BJ (cell line): ENCODE measurements at regions not wholly inside any gene's neighbourhood (a gene's known extent, or its start where the extent isn't known, plus 50 kb on each side); places are given as distances from the start of the nearest gene placed in this dataset.

Experiments
- CTCF ChIA-PET: fragments of 350-600 bp; formaldehyde crosslinking; extraction: SDS; loops from one replicate; lab custom pipeline; 2021; ENCODE audit warnings: antibody characterized with exemption, inconsistent platforms; lab: Yijun Ruan, JAX
- POLR2A ChIA-PET: fragments of 300-600 bp; sonication (Branson Sonifier 250); formaldehyde crosslinking; extraction: SDS; loops from one replicate; lab custom pipeline; 2021; ENCODE audit warnings: antibody characterized with exemption; lab: Charles Lee
- DNase-seq: peaks from one replicate; pipeline ENCODE4 v3.0.0-alpha.2; 2011; ENCODE audit warnings: low read depth
- H3K27me3 ChIP-seq: 2 replicates; pipeline ENCODE4 v1.6.0; 2011; ENCODE audit warnings: low read length; ENCODE audit not compliant: control insufficient read depth, insufficient read depth
- H3K36me3 ChIP-seq: 2 replicates; pipeline ENCODE4 v1.5.1; 2011; ENCODE audit warnings: low read length; ENCODE audit not compliant: control insufficient read depth, insufficient read depth
- H3K4me3 ChIP-seq: 2 replicates; pipeline ENCODE4 v1.5.1; 2011; ENCODE audit warnings: low read depth, mild to moderate bottlenecking, control low read depth, low read length
- CTCF ChIP-seq: IDR thresholded peaks from 2 replicates; pipeline ENCODE4 v1.5.1; 2011; ENCODE audit warnings: low read depth, mild to moderate bottlenecking, control low read depth, inconsistent platforms, low read length, moderate library complexity; ENCODE audit not compliant: insufficient read depth

- Histone ChIP-seq H3K36me3 (no peaks in the 10 kb centered on the region), H3K4me3 (no peak overlapping the region), H3K27me3 (no peaks in the 10 kb centered on the region)
- TF ChIP-seq CTCF: no peak
- no peak for DNase-seq
- CTCF ChIA-PET: no interaction called here
- POLR2A ChIA-PET: no interaction called here
Measured at GRCh38 chr3:165283328-165283727, 87.1 kb upstream of the SLITRK3 start.

GRCh38 chr3:165279471-165279870, 83.3 kb upstream of the SLITRK3 start:
- CTCF ChIA-PET: no interaction called here
- Histone ChIP-seq H3K27me3 (no peaks in the 10 kb centered on the region), H3K4me3 (no peak overlapping the region), H3K36me3 (no peaks in the 10 kb centered on the region)
- no peak for DNase-seq
- POLR2A ChIA-PET: no interaction called here
- TF ChIP-seq CTCF: no peak

GRCh38 chr3:165273411-165273810, 77.2 kb upstream of the SLITRK3 start:
- POLR2A ChIA-PET: no interaction called here
- no peak for DNase-seq
- TF ChIP-seq CTCF: no peak
- CTCF ChIA-PET: no interaction called here
- H3K27me3 ChIP-seq: no peaks in the 10 kb centered on the region
- no peak overlapping the region for H3K4me3 ChIP-seq
- no peaks in the 10 kb centered on the region for H3K36me3 ChIP-seq

GRCh38 chr3:165259541-165260193, 63.5 kb upstream of the SLITRK3 start:
- H3K4me3 ChIP-seq: no peak overlapping the region
- DNase-seq: no peak
- ChIA-PET POLR2A (no interaction called here), CTCF (interaction anchor here (0.6 to 0.8 kb wide), 2 partner anchors 9 to 1105 kb away, joined by 3 read pairs; no protein-coding TSS in a partner anchor)
- no peaks in the 10 kb centered on the region for H3K36me3 ChIP-seq
- H3K27me3 ChIP-seq: no peaks in the 10 kb centered on the region
- no peak for TF ChIP-seq CTCF

- H3K27me3 ChIP-seq: no peaks in the 10 kb centered on the region
- no peak for DNase-seq
- TF ChIP-seq CTCF: no peak
- CTCF ChIA-PET: no interaction called here
- no peak overlapping the region for H3K4me3 ChIP-seq
- H3K36me3 ChIP-seq: no peaks in the 10 kb centered on the region
- POLR2A ChIA-PET: no interaction called here
Measured at GRCh38 chr3:165256554-165257065, 60.4 kb upstream of the SLITRK3 start.
